ENCODE measurements at regions not wholly inside any gene's neighbourhood (a gene's known extent, or its start where the extent isn't known, plus 50 kb on each side); places are given as distances from the start of the nearest gene placed in this dataset.

GRCh38 chr20:12171923-12172524 lies 254.3 kb downstream of the BTBD3 start (continued):
- no peak for TF ChIP-seq AR (CRISPR knock-in tag; IDR thresholded peaks at IDR 0.05)

- POLR2A ChIA-PET = no interaction called here
- no peak overlapping the region for H3K27ac Mint-ChIP-seq
- peaks cover 13% of the 10 kb centered on the region for H3K9me3 Mint-ChIP-seq
- DNase-seq (ENCODE audit: low spot score) (no peak), ATAC-seq (no peak)
- no peak overlapping the region for H3K4me3 Mint-ChIP-seq
- peaks cover 5% of the 10 kb centered on the region for H3K36me3 Mint-ChIP-seq
- CTCF ChIA-PET = no interaction called here
- peaks cover 20% of the 10 kb centered on the region for H3K4me1 Mint-ChIP-seq
- no peaks in the 10 kb centered on the region for H3K27me3 Mint-ChIP-seq (ENCODE audit: low read depth)
- TF ChIP-seq ZNF671 (CRISPR knock-in tag; IDR thresholded peaks at IDR 0.05) = no peak
- TF ChIP-seq ZBTB43 (CRISPR knock-in tag; IDR thresholded peaks at IDR 0.05) = no peak
- no peak for TF ChIP-seq ZNF532 (CRISPR knock-in tag; IDR thresholded peaks at IDR 0.05; ENCODE audit: borderline replicate concordance)
- TF ChIP-seq ZNF317 (CRISPR knock-in tag; IDR thresholded peaks at IDR 0.05; ENCODE audit: borderline replicate concordance, low read depth) = no peak
- TF ChIP-seq ZNF219 (CRISPR knock-in tag; IDR thresholded peaks at IDR 0.05; ENCODE audit: borderline replicate concordance) = no peak
- no peak for TF ChIP-seq ERG (CRISPR knock-in tag; IDR thresholded peaks at IDR 0.05)
- TF ChIP-seq ZSCAN18 (CRISPR knock-in tag; IDR thresholded peaks at IDR 0.05) = no peak
- no peak for TF ChIP-seq IRF1 (CRISPR knock-in tag; IDR thresholded peaks at IDR 0.05)
- TF ChIP-seq OVOL2 (CRISPR knock-in tag; IDR thresholded peaks at IDR 0.05; ENCODE audit: borderline replicate concordance) = no peak
- TF ChIP-seq GABPB1 (CRISPR knock-in tag; IDR thresholded peaks at IDR 0.05) = no peak
- TF ChIP-seq ZNF423 (CRISPR knock-in tag; IDR thresholded peaks at IDR 0.05) = no peak
- TF ChIP-seq TCF7 (CRISPR knock-in tag; IDR thresholded peaks at IDR 0.05; ENCODE audit: low read depth) = no peak
- no peak for TF ChIP-seq ZNF281 (CRISPR knock-in tag; IDR thresholded peaks at IDR 0.05)
- TF ChIP-seq MYBL2 (CRISPR knock-in tag; IDR thresholded peaks at IDR 0.05) = no peak
- no peak for TF ChIP-seq CDX4 (CRISPR knock-in tag; IDR thresholded peaks at IDR 0.05; ENCODE audit: borderline replicate concordance)
Observed at GRCh38 chr20:12173347-12174012, 255.8 kb downstream of the BTBD3 start.

Measured in WTC11 (cell line).